ENCODE measurements at regions not wholly inside any gene's neighbourhood (a gene's known extent, or its start where the extent isn't known, plus 50 kb on each side); places are given as distances from the start of the nearest gene placed in this dataset.

- no peak for DNase-seq (ENCODE audit: low spot score)
- TF ChIP-seq, protein P1, sequence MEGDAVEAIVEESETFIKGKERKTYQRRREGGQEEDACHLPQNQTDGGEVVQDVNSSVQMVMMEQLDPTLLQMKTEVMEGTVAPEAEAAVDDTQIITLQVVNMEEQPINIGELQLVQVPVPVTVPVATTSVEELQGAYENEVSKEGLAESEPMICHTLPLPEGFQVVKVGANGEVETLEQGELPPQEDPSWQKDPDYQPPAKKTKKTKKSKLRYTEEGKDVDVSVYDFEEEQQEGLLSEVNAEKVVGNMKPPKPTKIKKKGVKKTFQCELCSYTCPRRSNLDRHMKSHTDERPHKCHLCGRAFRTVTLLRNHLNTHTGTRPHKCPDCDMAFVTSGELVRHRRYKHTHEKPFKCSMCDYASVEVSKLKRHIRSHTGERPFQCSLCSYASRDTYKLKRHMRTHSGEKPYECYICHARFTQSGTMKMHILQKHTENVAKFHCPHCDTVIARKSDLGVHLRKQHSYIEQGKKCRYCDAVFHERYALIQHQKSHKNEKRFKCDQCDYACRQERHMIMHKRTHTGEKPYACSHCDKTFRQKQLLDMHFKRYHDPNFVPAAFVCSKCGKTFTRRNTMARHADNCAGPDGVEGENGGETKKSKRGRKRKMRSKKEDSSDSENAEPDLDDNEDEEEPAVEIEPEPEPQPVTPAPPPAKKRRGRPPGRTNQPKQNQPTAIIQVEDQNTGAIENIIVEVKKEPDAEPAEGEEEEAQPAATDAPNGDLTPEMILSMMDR (IDR thresholded peaks at IDR 0.05; ENCODE audit: extremely low read depth, missing control alignments): no peak
Measured at GRCh38 chr12:124653169-124653931, 85.9 kb upstream of the NCOR2 start.

DNA sequence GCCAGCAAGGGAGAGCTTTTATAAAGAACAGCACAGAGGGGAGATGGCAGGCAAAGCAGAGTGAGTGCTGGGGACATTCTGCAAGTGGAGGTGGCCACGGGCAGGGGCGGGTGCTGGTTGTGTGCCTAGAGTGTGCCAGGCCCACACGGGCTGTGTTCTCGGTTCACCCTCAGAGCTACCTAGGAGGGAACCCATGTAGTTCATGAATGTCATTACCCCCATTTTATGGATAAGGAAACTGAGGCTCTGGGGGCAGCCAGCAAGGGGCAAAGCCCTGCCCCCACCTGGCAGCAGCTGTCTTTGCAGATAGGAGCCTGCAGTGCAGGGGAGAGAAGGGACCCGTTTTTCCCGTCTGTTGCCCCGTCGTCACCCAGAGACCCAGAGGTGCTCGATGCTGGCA is 85.2 kb upstream of the NCOR2 start:
- TF ChIP-seq, protein P1 (IDR thresholded peaks at IDR 0.05; ENCODE audit: extremely low read depth, missing control alignments): no peak
- DNase-seq (ENCODE audit: low spot score): no peak

GRCh38 chr12:124651516-124652273 is 84.3 kb upstream of the NCOR2 start:
- DNase-seq (ENCODE audit: low spot score): no peak
- TF ChIP-seq, protein P1 (IDR thresholded peaks at IDR 0.05; ENCODE audit: extremely low read depth, missing control alignments): no peak

DNA sequence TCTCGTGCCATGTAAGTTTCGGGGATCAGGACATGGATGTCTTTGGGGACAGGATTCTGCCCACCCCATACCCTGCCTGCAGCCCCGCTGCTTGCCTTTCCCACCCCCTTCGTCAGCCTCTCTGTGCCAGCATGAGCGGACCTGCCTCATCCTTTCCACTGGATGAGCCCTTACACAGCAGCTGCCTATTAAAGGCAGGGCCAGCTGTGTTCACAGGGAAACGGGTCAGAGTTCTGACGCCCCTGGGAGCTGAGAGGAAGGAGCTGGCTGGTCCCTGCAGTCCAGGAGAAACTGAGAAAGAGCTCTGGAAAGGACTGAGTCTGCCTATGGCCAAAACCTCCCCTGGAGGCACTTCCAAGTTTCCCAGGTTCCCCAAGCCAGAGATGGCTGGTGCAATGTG is 83.5 kb upstream of the NCOR2 start:
- TF ChIP-seq, protein P1 (IDR thresholded peaks at IDR 0.05; ENCODE audit: extremely low read depth, missing control alignments): no peak
- no peak for DNase-seq (ENCODE audit: low spot score)

GRCh38 chr12:124648710-124649384 is 81.4 kb upstream of the NCOR2 start:
- DNase-seq (ENCODE audit: low spot score): no peak
- TF ChIP-seq, protein P1 (IDR thresholded peaks at IDR 0.05; ENCODE audit: extremely low read depth, missing control alignments): no peak

- TF ChIP-seq, protein P1 (IDR thresholded peaks at IDR 0.05; ENCODE audit: extremely low read depth, missing control alignments): no peak
Measured at GRCh38 chr12:124647316-124647715, 79.9 kb upstream of the NCOR2 start.

More at GRCh38 chr12:124647316-124647715, 79.9 kb upstream of the NCOR2 start:
- DNase-seq (ENCODE audit: low spot score): no peak

All from GM20000 (cell line).